GOT3 (cell line): ENCODE measurements at regions not wholly inside any gene's neighbourhood (a gene's known extent, or its start where the extent isn't known, plus 50 kb on each side); places are given as distances from the start of the nearest gene placed in this dataset.
A peak's percentile ranks its signal among the peaks of the same experiment; 100 is the strongest.
"Not testable (repeated sequence)": the region's sequence is repeated elsewhere in the genome, so short reads cannot be mapped to it uniquely, and the experiment has no call there.

Experiments
- DNase-seq: peaks from one replicate; lab custom pipeline; 2025; ENCODE audit warnings: mixed read lengths; lab: John Stamatoyannopoulos, UW

DNA sequence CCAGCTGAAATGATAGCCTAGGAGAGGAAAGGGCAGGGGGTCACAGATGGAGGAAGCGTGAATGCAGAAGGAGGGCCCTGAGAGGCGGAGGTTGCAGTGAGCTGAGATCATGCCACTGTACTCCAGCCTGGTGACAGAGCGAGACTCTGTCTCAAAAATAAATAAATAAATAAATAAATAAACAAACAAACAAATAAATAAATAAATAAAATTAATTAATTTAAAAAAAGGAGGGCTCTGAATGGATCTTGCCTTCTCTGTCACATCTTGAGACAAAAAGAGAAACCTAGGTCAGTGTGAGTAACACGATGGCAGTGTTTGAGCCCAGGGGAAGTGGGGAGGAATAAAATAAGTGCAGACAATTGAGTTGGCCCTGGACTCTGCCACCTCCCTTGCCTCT lies 182.3 kb upstream of the DAAM1 start:
- DNase-seq, result not testable (repeated sequence)

DNA sequence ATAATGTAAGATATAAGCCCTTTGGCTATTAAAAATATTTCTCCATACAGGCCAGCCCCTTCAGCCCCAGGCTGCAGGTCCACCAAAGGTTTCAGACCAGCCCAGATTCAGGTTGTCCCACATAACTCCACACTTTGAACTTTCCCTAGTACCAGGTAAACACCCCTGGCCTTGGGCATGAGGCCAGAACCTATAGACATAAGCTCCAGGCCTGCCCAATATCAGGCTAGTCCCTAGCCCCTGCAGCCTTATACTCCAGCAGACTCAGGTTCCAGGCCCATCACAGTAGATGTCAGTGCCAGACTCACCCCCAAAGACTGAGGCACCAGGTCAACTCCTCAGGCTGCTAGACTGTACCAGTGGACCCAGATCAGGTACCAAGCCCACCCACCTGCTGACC lies 178.5 kb upstream of the DAAM1 start:
- DNase-seq, result no peak

DNA sequence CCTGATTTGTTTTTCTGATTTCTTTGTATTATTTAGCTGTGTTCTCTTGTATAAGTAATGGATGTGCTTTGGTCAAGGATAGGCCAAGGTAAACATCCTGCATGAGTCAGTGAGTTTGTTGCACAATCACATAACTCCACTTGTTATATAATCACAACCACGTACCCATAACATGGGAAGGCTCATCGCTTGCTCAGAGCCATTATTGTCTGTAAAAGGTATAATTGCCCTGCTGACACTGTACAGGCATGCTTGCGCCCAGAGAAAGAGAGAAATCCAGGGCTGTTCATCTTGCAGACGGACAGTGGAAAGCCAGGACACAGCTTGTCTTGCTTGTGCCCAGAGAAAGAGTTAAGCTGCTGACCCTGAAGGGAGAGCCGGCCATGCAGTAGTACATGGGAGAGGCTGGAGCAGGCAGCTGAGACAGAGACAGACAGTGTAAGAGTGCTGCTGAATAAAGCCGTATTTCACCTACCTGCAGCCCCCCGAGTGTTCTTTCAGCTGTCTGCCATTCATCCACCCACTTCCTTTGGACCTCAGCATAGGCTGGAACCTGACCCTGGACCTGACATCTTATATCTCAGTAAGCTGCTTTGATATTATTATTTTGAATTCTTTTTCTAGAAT lies 174.7 kb upstream of the DAAM1 start:
- no peak for DNase-seq

DNA sequence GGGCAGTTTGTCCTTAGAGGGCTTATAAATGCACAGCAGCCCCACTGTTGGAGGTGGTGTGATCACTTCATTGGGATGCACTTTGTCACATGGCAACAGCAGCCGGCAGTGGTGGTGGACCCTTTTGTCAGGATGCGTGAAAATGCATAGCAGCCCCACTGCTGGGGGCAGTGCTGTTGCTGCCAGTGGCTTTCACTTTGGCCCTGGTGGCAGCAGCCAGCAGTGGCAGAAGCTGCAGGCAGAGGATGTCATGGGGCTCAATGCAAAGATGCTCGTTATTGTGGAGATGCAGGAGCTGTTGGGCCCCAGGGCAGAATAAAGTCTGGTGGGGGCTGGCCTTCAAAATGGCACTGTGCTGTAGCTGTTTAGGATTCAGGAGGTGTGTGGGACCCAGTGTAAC lies 173.0 kb upstream of the DAAM1 start:
- DNase-seq, result no peak

GRCh38 chr14:59017285-59017965 lies 171.0 kb upstream of the DAAM1 start:
- no peak for DNase-seq

GRCh38 chr14:59018460-59018859 lies 170.0 kb upstream of the DAAM1 start:
- DNase-seq, result no peak

DNA sequence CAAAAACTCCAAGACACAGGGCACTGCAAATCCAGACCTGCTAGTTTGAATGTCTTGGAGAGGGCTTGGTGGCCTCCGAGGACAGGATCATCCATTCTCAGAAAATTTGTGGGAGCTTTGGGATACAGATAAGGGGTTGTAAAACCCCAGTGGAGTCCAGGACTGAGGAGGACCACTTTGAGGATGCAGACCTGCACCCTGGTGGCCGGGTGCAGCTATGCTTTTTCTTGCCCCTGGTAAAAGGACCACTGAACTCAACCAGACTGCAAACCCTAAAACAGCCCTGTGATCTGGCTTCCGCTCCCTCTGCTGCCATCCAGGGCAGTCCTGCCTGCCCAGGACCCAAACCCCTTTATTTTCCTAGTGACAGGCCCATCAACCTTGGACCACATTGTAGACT lies 169.5 kb upstream of the DAAM1 start:
- DNase-seq, result no peak

- no peak for DNase-seq
Observed at GRCh38 chr14:59020382-59020781, 168.1 kb upstream of the DAAM1 start.

- DNase-seq, result no peak
Observed at GRCh38 chr14:59022144-59022543, 166.3 kb upstream of the DAAM1 start.

DNA sequence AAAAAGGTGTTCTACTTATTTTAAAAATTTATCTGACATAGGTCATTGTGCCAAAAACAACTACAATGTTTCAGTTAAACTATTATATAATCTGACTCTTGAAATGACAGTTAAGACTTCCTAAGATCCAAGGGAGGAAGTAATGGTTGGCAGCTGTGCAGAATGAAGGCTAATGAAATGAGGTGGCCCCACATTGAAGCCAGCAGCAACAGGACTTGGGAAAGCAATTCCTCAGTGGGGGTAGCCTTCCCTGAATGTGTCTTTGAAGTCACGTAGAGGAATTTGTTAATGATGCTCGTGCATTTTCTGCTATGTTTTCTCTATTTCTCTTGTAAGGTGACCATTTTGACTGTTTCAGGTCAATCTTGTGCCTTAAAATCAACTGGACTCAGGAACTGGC lies 162.4 kb upstream of the DAAM1 start:
- no peak for DNase-seq

DNA sequence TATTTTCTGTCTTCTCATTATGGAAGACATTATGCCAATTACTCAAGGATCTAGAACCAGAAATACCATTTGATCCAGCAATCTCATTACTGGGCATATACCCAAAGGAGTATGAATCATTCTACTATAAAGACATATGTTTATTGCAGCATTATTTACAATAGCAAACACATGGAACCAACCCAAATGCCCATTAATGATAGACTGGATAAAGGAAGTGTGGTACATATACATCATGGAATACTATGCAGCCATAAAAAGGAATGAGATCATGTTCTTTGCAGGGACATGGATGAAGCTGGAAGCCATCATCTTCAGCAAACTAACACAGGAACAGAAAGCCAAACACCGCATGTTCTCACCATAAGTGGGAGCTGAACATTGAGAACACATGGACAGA lies 161.8 kb upstream of the DAAM1 start:
- not testable (repeated sequence) for DNase-seq

- peak; percentile 5 for DNase-seq
Observed at GRCh38 chr14:59028476-59029202, 159.8 kb upstream of the DAAM1 start.

- no peak for DNase-seq
Observed at GRCh38 chr14:59032826-59033225, 155.6 kb upstream of the DAAM1 start.

GRCh38 chr14:59036134-59036533 lies 152.3 kb upstream of the DAAM1 start:
- no peak for DNase-seq

- DNase-seq, result no peak
Observed at GRCh38 chr14:59037086-59037485, 151.4 kb upstream of the DAAM1 start.

DNA sequence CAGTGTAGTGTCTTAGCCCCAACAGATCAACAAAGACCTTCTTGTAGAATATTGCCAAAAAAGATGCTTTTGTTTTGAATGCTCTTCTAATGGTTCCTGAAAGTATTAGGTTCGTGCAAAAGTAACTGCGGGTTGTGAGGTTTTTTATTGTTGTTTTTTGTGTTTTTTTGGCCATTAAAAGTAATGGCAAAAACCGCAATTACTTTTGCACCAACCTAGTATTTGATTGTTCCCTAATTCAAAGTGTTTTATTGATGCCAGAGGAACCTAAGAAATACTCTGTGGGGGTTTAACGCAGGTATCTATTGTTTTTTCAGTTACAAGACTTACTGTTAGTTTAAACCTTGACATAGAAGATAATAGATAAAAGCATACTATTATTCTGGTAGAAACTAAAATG lies 150.8 kb upstream of the DAAM1 start:
- DNase-seq, result no peak

DNA sequence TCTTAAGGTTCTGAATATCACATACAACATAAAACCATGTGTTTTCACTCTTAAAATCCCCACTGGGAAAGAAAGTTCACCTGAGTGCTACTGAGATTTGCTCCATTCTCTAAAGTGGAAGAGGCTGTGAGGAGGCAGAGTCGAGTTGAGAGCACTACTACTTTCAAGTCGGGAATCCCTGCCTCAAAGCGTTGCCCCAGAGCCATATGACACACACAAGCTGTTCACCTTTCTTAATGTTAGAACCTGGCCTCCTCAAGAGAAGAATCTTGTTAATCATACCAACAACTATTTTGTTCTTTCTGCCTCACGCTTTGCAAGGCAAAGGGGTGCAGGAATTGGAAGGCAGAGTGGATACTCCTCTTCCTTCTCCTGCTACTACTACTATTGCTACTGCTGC lies 149.7 kb upstream of the DAAM1 start:
- DNase-seq, result no peak

- no peak for DNase-seq
Observed at GRCh38 chr14:59041308-59041707, 147.2 kb upstream of the DAAM1 start.

- no peak for DNase-seq
Observed at GRCh38 chr14:59044707-59045106, 143.8 kb upstream of the DAAM1 start.

DNA sequence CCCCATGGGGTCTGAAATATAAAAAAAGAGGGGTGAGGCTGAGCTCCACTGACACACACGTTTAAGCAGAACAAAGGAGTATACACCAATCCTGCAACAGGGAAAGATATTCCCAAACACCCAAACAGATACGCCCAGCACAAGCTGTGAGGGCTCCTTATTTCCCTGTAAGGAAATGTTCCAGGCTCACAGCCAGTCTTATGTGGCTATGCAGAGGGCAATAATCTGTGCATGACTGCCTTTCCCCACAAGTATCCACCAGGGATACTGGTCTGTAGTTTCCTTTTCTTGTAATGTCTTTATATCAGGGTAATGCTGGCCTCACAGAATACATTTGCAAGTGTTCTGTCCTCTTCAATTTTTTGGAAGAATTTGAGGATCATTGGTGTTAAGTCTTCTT lies 141.7 kb upstream of the DAAM1 start:
- DNase-seq, result no peak

GRCh38 chr14:59055006-59055405 lies 133.5 kb upstream of the DAAM1 start:
- DNase-seq, result no peak

- DNase-seq, result no peak
Observed at GRCh38 chr14:59055439-59056045, 132.9 kb upstream of the DAAM1 start.

GRCh38 chr14:59057551-59057950 lies 130.9 kb upstream of the DAAM1 start:
- no peak for DNase-seq
